ENCODE measurements at regions not wholly inside any gene's neighbourhood (a gene's known extent, or its start where the extent isn't known, plus 50 kb on each side); places are given as distances from the start of the nearest gene placed in this dataset.

- no peak for DNase-seq (ENCODE audit: low spot score)
- Histone ChIP-seq H3K27ac (no peak overlapping the region), H3K4me3 (no peak overlapping the region)
- TF ChIP-seq CTCF (IDR thresholded peaks at IDR 0.05), result no peak
Observed at GRCh38 chr1:209102531-209102930, 481.0 kb upstream of the CAMK1G start.

GRCh38 chr1:209103092-209103491 is 480.4 kb upstream of the CAMK1G start:
- no peak for TF ChIP-seq CTCF (IDR thresholded peaks at IDR 0.05)
- no peak for DNase-seq (ENCODE audit: low spot score)
- Histone ChIP-seq H3K27ac (no peak overlapping the region), H3K4me3 (no peak overlapping the region)

GRCh38 chr1:209104646-209105045 is 478.9 kb upstream of the CAMK1G start:
- Histone ChIP-seq H3K4me3 (no peak overlapping the region), H3K27ac (no peak overlapping the region)
- no peak for TF ChIP-seq CTCF (IDR thresholded peaks at IDR 0.05)
- no peak for DNase-seq (ENCODE audit: low spot score)

- TF ChIP-seq CTCF (IDR thresholded peaks at IDR 0.05), result no peak
- no peak overlapping the region for H3K4me3 ChIP-seq
- H3K27ac ChIP-seq, result no peak overlapping the region
- DNase-seq (ENCODE audit: low spot score), result no peak
Observed at GRCh38 chr1:209105701-209106100, 477.8 kb upstream of the CAMK1G start.

- Histone ChIP-seq H3K27ac (no peak overlapping the region), H3K4me3 (no peak overlapping the region)
- no peak for DNase-seq (ENCODE audit: low spot score)
- TF ChIP-seq CTCF (IDR thresholded peaks at IDR 0.05), result no peak
Observed at GRCh38 chr1:209106237-209106741, 477.2 kb upstream of the CAMK1G start.

GRCh38 chr1:209106861-209107260 is 476.7 kb upstream of the CAMK1G start:
- no peak for DNase-seq (ENCODE audit: low spot score)
- no peak overlapping the region for H3K27ac ChIP-seq
- no peak overlapping the region for H3K4me3 ChIP-seq
- no peak for TF ChIP-seq CTCF (IDR thresholded peaks at IDR 0.05)

- DNase-seq (ENCODE audit: low spot score), result no peak
- no peak overlapping the region for H3K4me3 ChIP-seq
- TF ChIP-seq CTCF (IDR thresholded peaks at IDR 0.05), result no peak
- H3K27ac ChIP-seq, result no peak overlapping the region
Observed at GRCh38 chr1:209107535-209107934, 476.0 kb upstream of the CAMK1G start.
